ENCODE measurements at regions not wholly inside any gene's neighbourhood (a gene's known extent, or its start where the extent isn't known, plus 50 kb on each side); places are given as distances from the start of the nearest gene placed in this dataset.
"Not testable (repeated sequence)": the region's sequence is repeated elsewhere in the genome, so short reads cannot be mapped to it uniquely, and the experiment has no call there.

DNA sequence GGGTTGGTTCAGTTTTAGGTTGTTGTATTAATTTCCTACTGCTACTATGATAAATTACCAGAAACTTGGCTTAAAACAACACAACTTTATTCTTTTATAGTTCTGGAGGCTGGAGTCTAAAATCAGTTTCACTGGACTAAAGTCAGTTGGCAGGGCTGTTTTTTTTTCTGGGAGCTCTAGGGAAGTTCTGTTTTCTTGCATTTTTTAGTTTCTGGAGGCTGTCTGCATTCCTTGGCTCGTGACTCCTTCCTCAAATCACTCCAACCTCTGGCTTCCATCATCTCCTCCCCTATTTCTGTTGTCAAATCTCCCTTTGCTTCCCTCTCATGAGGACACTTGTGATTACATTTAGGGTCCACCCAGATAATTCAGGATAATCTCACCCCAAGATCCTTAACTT lies 51.3 kb upstream of the SUB1 start:
- H3K27me3 ChIP-seq (ENCODE audit: insufficient read depth, poor library complexity, severe bottlenecking) = no peaks in the 10 kb centered on the region
- no peak overlapping the region for H3K27ac ChIP-seq (ENCODE audit: poor library complexity, severe bottlenecking)
- no peak overlapping the region for H3K4me3 ChIP-seq (ENCODE audit: severe bottlenecking)
- H3K4me1 ChIP-seq (ENCODE audit: insufficient read depth, poor library complexity, severe bottlenecking) = peaks cover 14% of the 10 kb centered on the region
- no peak for TF ChIP-seq CTCF (IDR thresholded peaks at IDR 0.05; ENCODE audit: poor library complexity, severe bottlenecking)
- H3K36me3 ChIP-seq (ENCODE audit: low read depth) = no peaks in the 10 kb centered on the region
- DNase-seq (ENCODE audit: low spot score) (no peak), ATAC-seq (ENCODE audit: low read depth) (no peak)
- H3K9me3 ChIP-seq (ENCODE audit: severe bottlenecking) = no peaks in the 10 kb centered on the region

GRCh38 chr5:32531885-32532520 lies 53.4 kb upstream of the SUB1 start:
- ATAC-seq (ENCODE audit: low read depth) = peak; percentile 48

DNA sequence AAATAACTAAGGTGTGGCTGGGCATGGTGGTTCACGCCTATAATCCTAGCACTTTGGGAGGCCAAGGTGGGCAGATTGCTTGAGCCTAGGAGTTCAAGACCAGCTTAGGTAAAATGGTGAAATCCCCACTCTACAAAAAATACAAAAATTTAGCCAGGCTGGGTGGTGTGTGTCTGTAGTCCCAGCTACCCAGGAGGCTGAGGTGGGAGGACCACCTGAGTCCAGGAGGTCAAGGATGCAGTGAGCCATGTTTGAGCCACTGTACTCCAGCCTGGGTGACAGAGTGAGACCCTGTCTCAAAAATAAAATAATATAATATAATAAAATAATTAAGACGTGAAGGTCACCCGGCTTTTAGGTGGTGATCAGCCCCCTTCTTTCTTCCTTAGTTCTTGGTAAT lies 58.0 kb upstream of the SUB1 start:
- ATAC-seq (ENCODE audit: low read depth) = not testable (repeated sequence)

More at GRCh38 chr5:32531885-32532520, 53.4 kb upstream of the SUB1 start:
- H3K4me3 ChIP-seq (ENCODE audit: severe bottlenecking) = no peak overlapping the region
- no peaks in the 10 kb centered on the region for H3K27me3 ChIP-seq (ENCODE audit: insufficient read depth, poor library complexity, severe bottlenecking)
- peaks cover 4% of the 10 kb centered on the region for H3K4me1 ChIP-seq (ENCODE audit: insufficient read depth, poor library complexity, severe bottlenecking)
- no peak overlapping the region for H3K27ac ChIP-seq (ENCODE audit: poor library complexity, severe bottlenecking)
- no peaks in the 10 kb centered on the region for H3K36me3 ChIP-seq (ENCODE audit: low read depth)
- DNase-seq (ENCODE audit: low spot score) = no peak
- no peak for TF ChIP-seq CTCF (IDR thresholded peaks at IDR 0.05; ENCODE audit: poor library complexity, severe bottlenecking)
- H3K9me3 ChIP-seq (ENCODE audit: severe bottlenecking) = no peaks in the 10 kb centered on the region

DNA sequence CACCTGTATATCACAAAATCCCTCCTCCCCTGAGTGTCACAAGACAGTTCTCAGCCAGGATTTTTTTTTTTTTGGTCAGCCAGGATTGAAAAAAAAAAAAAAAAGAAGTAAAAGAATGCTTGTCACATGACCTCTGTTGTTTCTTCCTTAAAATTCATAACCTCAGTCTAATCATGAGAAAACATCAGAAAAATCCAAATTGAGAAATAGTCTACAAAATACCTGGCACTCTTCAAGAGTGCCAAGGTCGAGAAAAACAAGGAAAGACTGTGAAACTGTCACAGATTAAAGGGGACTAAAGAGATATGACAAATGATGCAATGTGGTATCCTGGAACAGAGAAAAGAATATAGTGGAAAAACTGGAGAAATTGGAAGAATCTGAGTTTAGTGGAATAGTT lies 58.5 kb upstream of the SUB1 start:
- Histone ChIP-seq H3K36me3 (ENCODE audit: low read depth) (no peaks in the 10 kb centered on the region), H3K9me3 (ENCODE audit: severe bottlenecking) (no peaks in the 10 kb centered on the region), H3K4me3 (ENCODE audit: severe bottlenecking) (no peak overlapping the region), H3K27ac (ENCODE audit: poor library complexity, severe bottlenecking) (no peak overlapping the region), H3K4me1 (ENCODE audit: insufficient read depth, poor library complexity, severe bottlenecking) (peaks cover 3% of the 10 kb centered on the region), H3K27me3 (ENCODE audit: insufficient read depth, poor library complexity, severe bottlenecking) (no peaks in the 10 kb centered on the region)
- no peak for TF ChIP-seq CTCF (IDR thresholded peaks at IDR 0.05; ENCODE audit: poor library complexity, severe bottlenecking)
- DNase-seq (ENCODE audit: low spot score) (no peak), ATAC-seq (ENCODE audit: low read depth) (no peak)

More for the DNA sequence above, 58.0 kb upstream of the SUB1 start:
- not testable (repeated sequence) for H3K27me3 ChIP-seq (ENCODE audit: insufficient read depth, poor library complexity, severe bottlenecking); DNase-seq (ENCODE audit: low spot score); H3K4me1 ChIP-seq (ENCODE audit: insufficient read depth, poor library complexity, severe bottlenecking); H3K4me3 ChIP-seq (ENCODE audit: severe bottlenecking); H3K9me3 ChIP-seq (ENCODE audit: severe bottlenecking); H3K27ac ChIP-seq (ENCODE audit: poor library complexity, severe bottlenecking); H3K36me3 ChIP-seq (ENCODE audit: low read depth)

- no peak for DNase-seq (ENCODE audit: low spot score)
- no peak for ATAC-seq (ENCODE audit: low read depth)
- Histone ChIP-seq H3K4me3 (ENCODE audit: severe bottlenecking) (no peak overlapping the region), H3K36me3 (ENCODE audit: low read depth) (no peaks in the 10 kb centered on the region), H3K27ac (ENCODE audit: poor library complexity, severe bottlenecking) (no peak overlapping the region), H3K9me3 (ENCODE audit: severe bottlenecking) (no peaks in the 10 kb centered on the region), H3K27me3 (ENCODE audit: insufficient read depth, poor library complexity, severe bottlenecking) (no peaks in the 10 kb centered on the region), H3K4me1 (ENCODE audit: insufficient read depth, poor library complexity, severe bottlenecking) (peaks cover 8% of the 10 kb centered on the region)
- no peak for TF ChIP-seq CTCF (IDR thresholded peaks at IDR 0.05; ENCODE audit: poor library complexity, severe bottlenecking)
Observed at GRCh38 chr5:32523625-32524024, 61.7 kb upstream of the SUB1 start.

Measured in RWPE2 (cell line).